ENCODE measurements at regions not wholly inside any gene's neighbourhood (a gene's known extent, or its start where the extent isn't known, plus 50 kb on each side); places are given as distances from the start of the nearest gene placed in this dataset.

GRCh38 chr20:39643292-39643691, 681.1 kb downstream of the DHX35 start:
- no peak for DNase-seq (ENCODE audit: low read depth in 2 of 2)

- DNase-seq (ENCODE audit: low read depth in 2 of 2) = no peak
These were observed 679.3 kb downstream of the DHX35 start for GRCh38 chr20:39641423-39641822.

GRCh38 chr20:39640147-39640546, 678.0 kb downstream of the DHX35 start:
- no peak for DNase-seq (ENCODE audit: low read depth in 2 of 2)

- DNase-seq (ENCODE audit: low read depth in 2 of 2) = no peak
These were observed 676.6 kb downstream of the DHX35 start for GRCh38 chr20:39638731-39639130.

GRCh38 chr20:39633689-39634088, 671.5 kb downstream of the DHX35 start:
- DNase-seq (ENCODE audit: low read depth in 2 of 2) = no peak

- DNase-seq (ENCODE audit: low read depth in 2 of 2) = no peak
These were observed 670.6 kb downstream of the DHX35 start for GRCh38 chr20:39632757-39633156.

GRCh38 chr20:39632176-39632575, 670.0 kb downstream of the DHX35 start:
- DNase-seq (ENCODE audit: low read depth in 2 of 2) = no peak

GRCh38 chr20:39631557-39631956, 669.4 kb downstream of the DHX35 start:
- DNase-seq (ENCODE audit: low read depth in 2 of 2) = no peak

- DNase-seq (ENCODE audit: low read depth in 2 of 2) = no peak
These were observed 668.2 kb downstream of the DHX35 start for GRCh38 chr20:39630215-39630908.

GRCh38 chr20:39627765-39628164, 665.6 kb downstream of the DHX35 start:
- DNase-seq (ENCODE audit: low read depth in 2 of 2) = no peak

GRCh38 chr20:39624316-39624715, 662.2 kb downstream of the DHX35 start:
- no peak for DNase-seq (ENCODE audit: low read depth in 2 of 2)

- no peak for DNase-seq (ENCODE audit: low read depth in 2 of 2)
These were observed 661.6 kb downstream of the DHX35 start for GRCh38 chr20:39623584-39624234.

- DNase-seq (ENCODE audit: low read depth in 2 of 2) = no peak
These were observed 657.2 kb downstream of the DHX35 start for GRCh38 chr20:39619271-39619785.

- DNase-seq (ENCODE audit: low read depth in 2 of 2) = no peak
These were observed 649.8 kb downstream of the DHX35 start for GRCh38 chr20:39611901-39612300.

- DNase-seq (ENCODE audit: low read depth in 2 of 2) = no peak
These were observed 645.0 kb downstream of the DHX35 start for GRCh38 chr20:39607141-39607540.

GRCh38 chr20:39605908-39606307, 643.8 kb downstream of the DHX35 start:
- DNase-seq (ENCODE audit: low read depth in 2 of 2) = no peak

GRCh38 chr20:39605361-39605760, 643.2 kb downstream of the DHX35 start:
- no peak for DNase-seq (ENCODE audit: low read depth in 2 of 2)

- no peak for DNase-seq (ENCODE audit: low read depth in 2 of 2)
These were observed 641.1 kb downstream of the DHX35 start for GRCh38 chr20:39603219-39603618.

- no peak for DNase-seq (ENCODE audit: low read depth in 2 of 2)
These were observed 640.5 kb downstream of the DHX35 start for GRCh38 chr20:39602649-39603048.

- no peak for DNase-seq (ENCODE audit: low read depth in 2 of 2)
These were observed 638.7 kb downstream of the DHX35 start for GRCh38 chr20:39600871-39601270.

- no peak for DNase-seq (ENCODE audit: low read depth in 2 of 2)
These were observed 638.0 kb downstream of the DHX35 start for GRCh38 chr20:39600156-39600555.

- DNase-seq (ENCODE audit: low read depth in 2 of 2) = no peak
These were observed 634.4 kb downstream of the DHX35 start for GRCh38 chr20:39596554-39596953.

GRCh38 chr20:39592371-39592770, 630.2 kb downstream of the DHX35 start:
- DNase-seq (ENCODE audit: low read depth in 2 of 2) = no peak
